NCI-H128 (cell line): ENCODE measurements at regions not wholly inside any gene's neighbourhood (a gene's known extent, or its start where the extent isn't known, plus 50 kb on each side); places are given as distances from the start of the nearest gene placed in this dataset.

ENCODE experiments used
- DNase-seq: peaks from one replicate; lab custom pipeline; 2025; ENCODE audit not compliant: unreplicated experiment; lab: John Stamatoyannopoulos, UW

DNA sequence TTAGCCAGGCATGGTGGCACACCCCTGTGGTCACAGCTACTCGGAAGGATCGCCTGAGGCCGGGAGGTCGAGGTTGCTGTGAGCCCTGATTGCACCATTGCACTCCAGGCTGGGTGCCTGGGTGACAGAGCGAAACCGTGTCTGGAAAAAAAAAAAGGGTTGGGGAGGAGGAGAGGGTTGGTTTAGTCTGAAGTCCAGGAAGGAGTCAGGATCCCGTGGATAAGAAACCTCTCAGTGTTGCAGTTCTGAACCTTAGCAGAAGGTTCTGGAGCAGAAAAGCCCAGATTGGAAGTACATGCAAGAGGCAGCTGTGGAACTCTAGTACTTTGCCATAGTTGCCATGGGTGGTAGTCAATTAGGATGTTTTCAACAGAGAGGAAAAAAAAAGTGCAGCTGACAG, 125.2 kb upstream of the CPEB4 start:
- no peak for DNase-seq

DNA sequence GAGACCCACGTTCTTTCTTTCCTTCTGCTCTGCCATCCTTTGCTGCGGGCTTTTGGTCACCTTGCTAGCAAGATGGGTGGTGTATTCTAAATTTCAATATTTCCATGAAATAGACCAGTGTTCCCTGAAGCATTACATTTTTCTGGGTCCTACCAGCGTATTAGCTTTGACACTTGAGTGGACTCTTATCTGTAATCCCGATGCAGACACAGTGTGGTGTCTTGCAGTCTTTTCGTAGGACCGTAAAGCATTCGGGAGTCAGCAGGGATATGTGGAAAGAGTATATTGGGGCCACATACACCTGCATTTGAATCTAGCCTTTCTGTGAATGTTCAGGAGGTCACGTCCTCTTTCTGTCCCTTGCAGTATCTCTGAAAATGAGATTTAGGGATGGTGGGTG, 124.7 kb upstream of the CPEB4 start:
- DNase-seq = no peak

DNA sequence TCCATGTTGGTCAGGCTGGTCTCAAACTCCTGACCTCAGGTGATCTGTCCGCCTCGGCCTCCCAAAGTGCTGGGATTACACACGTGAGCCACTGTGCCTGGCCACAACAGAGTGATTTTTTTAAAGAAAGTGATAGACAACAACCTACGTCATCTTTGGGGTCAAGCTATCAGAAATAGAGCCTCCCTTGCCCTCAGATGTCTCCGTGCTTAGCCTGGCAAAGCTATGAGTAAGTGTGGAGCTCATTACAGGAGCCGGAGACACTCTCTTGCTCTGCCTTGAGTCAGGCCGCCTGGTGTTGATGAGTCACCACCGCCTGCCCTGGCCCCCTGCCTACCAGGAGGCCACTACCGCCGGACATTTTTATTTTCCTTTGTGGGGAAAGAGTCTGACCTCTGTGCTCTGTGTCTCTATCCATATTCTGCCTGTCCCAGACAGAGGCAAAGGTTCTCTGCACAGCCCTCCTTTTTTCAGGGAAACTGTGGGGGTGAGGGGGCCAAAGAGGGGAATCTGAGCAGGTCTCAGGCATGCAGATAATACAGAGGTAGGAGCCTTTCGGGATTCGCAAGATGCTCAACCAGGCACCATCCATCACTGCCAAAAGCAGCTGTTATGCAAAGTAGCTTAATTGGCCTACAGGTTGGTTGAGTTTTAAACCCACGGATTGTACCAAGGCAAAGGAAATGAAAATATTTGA, 123.7 kb upstream of the CPEB4 start:
- no peak for DNase-seq

DNA sequence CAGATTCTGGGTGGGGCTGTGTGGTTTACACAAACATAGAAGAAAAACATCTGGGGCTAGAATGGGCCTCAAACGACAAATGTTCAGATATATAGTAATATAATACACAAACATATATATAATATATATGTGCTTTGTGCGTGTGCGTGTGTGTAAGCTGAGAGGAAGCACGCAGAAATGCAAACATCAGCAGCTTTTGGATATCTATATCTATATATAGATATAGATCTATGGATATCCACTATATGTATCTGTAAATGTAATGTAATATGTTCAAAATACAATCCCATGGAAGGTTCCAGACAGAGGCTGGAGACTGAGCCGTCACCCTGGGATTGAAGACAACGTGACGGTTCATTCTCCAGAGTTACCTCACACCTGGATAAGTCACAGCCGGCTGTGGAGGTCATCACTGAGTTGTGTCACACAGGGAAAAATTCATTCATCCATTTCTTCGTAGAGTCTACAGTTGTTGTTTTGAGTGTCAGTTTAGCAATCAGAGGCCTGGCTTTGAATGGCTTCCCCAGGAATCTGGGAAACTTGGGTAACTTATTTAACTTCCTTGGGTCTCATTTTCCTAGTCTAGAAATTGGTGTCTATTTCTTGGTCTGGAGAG, 123.0 kb upstream of the CPEB4 start:
- no peak for DNase-seq

DNA sequence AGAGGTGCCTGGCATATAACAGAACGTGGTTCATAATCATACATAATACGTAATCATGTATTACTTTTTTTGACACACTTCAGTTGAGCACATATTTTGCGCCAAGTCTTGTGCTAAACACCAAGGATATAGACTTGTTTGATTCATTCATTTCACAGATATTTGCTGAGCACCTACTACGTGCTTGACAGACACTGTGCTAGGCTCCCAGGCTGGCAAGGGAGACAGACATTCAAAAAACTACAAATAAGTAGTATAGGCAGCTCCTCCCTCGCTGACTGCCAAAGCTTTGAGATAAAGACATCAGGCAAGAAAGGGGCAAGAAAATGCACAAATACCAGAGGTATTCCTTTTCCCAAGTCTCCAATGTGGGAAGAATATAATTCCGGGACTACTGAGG, 122.5 kb upstream of the CPEB4 start:
- no peak for DNase-seq

DNA sequence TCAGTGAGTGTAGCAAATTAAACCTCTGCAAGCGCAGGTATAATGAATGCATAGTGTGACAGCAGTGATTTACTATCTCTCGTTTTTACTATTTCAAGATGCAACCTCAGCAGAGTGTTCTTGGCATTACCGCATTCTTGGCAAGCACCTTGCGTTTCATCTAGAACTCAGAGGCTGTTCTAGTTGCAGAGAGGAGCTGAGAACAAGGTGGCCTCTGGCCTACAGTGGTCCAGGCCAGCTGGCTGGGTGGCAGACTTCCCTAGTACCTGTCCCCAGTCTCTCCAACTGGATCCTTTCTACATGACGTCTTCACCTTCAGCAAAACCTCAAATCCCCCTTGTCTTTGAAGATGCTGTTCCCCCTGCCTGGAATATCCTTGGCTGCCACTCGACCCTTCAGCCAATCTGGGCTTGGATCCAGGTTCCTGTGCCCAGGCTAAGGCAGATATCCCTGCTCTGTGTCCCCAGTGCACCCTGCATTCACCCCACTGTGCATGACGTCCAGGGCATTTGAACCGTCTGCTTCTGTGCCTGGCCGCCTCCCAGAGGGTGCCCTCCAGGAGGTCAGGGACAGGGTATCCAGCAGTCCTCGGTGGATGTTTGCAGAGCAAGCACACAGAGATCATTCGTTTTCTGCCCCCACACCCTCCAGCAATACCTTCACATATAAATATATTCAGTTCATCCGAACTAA, 120.4 kb upstream of the CPEB4 start:
- no peak for DNase-seq

DNA sequence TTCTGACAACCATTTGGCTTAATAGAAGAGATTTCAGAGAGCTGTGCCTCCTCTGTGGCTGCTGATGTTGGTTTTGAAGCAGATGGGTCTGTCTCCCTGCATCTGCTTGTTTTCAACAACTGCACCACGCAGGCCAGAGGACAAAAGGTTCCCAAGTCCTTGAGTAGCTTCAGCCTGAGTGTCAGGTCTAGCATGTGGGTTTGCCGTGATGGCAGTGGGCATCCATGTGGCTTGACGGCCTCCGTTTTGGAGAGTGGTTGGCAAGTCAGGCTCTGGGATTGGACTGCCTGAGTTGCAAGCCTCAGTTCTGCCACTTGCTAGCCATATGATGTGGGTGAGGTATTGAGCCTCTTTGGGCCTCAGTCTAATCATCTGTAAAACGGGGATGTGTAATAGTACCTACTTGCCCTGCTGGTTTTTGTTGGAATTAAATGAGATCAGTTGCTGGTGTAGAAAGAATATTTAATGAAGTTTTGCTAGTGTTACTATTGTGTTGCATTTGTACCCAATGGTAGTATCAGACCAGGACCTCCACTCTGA, 119.8 kb upstream of the CPEB4 start:
- DNase-seq = no peak

DNA sequence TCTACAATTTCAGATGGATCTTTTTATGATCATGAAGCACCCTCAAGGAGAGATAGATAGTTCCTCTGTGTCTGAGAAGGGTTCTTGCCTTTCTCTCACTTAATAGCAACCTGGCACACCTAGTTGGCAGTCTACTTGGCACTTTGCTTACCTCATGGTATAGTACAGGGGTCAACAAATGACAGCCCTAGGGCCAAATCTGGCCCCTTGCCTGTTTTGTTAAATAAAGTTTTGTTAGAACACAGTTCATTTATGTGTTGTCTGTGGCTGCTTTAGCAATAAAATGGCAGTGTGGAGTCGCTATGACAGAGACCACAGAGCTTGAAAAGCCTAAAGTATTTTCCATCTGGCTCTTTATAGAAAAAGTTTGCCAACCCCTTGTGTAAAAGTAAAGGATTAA, 119.3 kb upstream of the CPEB4 start:
- DNase-seq = no peak

DNA sequence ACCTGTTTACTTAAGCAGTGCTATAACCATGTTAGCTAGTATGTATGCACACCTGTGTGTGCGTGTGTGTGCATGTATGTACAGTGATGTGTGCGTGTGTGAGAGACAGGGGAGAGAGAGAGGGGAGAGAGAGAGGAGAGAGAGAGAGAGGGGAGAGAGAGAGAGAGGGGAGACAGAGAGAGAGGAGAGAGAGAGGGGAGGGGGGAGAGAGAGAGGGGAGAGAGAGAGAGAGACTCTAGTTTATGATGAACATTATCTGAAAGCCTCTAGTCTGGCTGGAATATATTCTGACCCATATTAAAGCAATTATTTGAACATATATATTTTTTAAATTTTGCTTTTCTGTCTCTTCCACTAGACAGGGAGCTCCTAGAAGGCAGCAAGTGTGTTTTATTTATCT, 117.5 kb upstream of the CPEB4 start:
- no peak for DNase-seq

DNA sequence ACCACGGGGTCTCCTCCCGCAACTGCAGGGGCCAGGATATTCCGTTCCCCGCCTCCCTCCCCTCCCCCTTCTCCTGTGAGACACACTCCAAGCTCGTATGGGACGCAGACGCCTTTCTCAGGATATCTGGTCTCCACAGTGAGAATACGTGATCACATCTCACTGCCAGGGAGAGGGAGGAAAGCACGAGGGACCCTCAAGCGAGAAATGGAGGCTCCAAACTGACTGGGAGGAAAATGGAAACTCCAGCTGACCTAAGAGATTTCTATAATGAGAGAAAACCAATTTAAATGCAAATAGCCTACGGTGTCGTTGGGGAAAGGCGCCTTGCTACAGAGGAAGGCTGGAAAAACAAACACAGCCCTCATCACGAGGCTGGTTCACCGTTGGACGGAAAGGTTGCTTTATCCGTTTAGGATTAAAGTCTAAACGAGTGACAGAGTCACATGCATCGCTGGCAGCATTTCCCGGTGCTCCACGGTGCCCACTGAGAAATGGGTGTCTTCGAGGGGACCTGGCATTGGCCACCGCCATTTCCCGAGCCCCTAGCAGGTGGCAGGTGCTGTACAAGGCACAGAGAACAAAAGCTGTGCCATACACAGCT, 116.9 kb upstream of the CPEB4 start:
- DNase-seq = no peak

DNA sequence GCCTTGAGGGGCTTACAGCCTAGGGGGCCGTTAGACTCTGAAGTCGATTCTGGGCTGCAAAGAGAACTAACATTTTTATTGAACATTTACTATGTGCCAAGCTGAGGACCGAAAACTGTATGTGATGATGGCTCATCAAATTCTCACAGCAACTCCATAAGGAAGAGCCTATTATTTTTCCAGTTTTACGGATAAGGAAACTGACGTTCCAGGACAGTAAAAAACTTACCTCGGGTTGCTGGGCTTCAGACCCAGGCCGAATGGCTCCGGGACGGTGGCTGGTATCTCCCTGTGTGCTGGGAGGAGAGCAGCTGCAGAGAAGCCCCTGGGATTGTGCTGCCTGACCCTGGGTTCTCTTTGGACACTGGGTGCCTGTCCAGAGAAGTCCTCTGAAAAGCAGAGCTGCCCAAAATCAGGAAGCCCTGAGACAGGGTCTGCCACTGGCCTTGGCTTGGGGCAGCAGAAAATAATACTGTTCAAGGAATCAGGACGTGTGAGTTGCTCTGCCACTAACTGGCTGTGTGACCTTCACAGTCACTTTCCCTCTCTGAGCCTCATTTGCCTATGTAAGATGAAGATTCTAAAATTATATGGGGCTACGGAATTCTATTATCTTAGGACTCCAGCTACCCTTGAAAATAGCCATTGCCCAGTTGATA, 116.3 kb upstream of the CPEB4 start:
- DNase-seq = no peak

DNA sequence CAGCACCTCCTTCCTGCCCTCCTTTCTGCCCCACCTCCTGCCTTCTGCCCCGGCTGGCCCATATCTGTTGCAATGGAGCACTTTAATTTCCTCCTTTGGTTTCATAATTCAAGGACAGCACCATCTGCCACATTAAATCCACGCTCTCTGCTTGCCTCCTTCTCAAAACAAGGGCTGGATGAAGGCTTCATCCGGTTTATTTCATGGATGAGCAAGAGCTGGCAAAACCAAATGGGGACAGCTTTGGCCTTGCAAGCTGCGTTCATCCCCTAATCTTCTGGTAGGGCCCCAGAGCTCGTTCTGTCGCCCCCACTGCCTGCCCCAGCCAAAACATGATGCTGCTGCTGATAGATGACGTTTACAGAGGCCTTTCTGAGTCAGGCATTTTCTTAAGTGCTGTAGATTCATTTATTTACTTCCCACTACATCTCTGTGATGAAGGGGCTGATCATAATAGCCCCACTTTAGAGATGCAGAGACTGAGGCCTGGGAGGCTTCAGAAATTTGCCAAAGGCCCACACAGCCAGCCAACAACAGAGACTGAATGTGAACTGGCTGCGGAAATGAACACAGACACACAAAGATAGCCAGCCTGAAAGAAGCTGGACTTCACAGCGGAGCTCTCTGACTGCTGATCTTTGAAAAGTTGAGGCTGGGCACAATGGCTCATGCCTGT, 115.6 kb upstream of the CPEB4 start:
- DNase-seq = no peak

DNA sequence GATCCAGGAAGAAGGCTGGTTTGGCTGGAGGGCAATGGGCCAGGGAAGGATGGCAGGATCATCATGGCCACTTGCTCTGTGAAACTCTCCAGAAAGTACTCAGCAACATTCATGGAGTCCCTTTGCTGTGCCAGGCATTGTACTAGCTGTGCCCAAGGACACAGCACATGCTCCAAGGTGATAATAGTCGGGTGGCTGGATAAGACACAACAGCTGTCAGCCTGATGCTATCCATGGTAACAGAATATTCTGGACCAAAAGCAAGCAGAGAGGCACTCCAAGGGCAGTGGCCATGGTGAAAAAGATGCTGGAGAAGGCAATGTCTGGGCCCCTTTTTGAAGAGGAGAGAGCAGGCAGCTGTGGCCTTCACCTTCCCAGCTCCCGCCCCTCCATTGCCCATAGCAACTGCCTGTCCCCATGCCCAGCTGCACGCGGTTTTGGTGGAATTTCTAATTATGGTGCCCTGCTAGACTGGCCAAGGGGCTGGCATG, 113.8 kb upstream of the CPEB4 start:
- no peak for DNase-seq

DNA sequence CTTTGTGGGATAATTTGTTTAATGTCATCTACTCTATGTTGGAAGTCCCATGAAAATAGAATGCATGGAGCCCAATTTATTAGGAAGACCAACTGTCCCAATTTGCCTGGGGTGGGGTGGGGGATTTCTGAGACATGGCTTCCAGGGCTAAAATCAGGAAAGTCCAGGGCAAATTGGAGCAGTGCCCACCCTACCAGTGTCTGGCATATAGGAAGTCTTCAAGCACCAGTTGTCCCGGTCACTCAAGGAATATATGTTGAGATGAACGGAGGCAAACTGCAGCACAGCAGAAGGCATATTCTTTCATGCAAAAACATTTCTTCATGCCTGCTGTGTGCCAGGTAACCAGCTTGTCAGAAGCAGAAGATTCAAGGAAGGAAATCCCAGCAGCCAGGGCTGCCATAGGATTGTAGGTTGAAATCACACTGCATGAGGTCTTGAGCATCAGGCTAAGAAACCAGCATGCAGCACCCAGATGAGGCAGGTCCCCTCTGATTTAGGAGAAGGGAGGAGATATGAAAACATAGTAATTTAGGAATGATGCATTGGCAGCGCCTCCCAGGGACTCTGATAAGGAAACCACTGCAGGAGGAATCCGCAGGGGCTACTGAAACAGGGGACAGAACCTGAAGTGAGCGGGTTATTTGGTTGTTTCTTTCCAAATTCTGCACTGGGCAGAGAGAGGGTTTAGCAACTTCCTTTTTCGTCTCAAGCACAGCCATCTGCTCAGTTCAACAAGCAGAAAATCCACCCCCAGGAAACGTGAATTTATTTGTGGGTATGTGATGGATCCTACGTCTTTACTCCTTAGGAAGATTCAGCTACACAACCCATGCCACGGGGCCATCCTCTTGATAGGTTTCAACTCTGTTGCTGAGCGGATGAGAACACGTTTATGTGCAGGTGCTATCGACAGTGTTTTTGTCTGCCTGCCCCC, 112.6 kb upstream of the CPEB4 start:
- DNase-seq = no peak

DNA sequence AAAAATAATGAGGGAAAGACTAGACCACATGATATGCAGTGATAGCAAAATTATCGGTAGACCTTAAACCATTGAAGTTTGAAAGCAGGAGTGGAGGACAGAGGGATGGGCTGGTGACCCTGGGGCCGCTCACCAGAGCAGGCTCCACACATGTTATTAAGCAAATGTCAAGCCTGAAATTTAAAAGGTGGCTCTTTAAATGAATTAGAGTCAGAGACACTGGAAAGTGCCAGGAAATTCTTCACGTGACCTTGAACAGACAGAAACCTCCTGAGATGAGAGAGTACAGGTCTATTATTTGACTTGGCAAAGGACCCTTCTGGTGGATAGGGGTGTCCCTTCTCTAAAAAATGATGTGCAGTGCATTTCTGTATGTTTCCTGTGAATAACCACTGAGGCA, 111.0 kb upstream of the CPEB4 start:
- DNase-seq = no peak

DNA sequence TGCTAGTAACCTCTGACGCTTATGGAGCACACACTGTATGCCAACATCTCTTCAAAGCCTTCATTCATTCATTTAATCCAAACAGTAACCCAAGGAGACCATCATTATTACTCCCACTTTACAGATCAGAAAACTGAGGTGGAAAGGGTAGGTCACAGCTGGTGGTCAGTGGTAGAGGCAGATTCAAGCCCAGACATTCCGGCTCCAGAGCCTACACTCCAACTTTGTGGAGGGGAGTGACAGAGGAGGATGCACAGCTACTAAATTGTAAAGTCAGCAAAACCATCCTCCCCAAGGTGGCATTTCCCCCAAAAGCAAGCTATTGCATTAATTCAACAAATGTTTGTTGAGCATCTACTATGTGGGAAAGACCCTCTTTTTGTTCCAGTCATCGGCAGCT, 110.5 kb upstream of the CPEB4 start:
- no peak for DNase-seq

DNA sequence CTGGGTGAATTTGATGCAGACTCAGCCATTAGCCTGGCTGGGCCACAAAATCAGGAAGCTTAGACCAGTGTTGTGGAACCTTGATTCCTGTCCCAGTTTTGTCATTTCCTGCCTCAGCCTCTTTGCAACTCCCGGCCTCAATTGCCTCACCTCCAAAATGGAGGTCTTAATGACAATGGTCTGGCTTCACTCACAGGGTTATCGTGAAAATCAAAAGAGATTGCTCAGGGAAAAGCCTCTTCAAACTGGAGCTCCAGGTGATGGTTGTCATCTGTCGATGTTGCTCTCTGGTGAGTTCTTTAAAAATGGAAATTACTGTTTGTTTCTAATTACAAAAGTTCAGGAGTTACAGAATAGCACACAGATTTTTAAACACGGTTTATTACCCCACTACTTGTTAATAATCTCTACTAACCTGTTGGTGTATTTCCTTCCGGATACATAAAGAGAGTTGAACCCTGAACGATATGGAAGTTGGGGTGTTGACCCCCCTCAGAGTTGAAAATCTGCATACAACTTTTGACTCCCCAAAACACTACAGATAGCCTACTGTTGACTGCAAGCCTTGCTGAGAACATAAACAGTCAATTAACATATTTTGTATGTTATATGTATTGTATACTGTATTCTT, 109.9 kb upstream of the CPEB4 start:
- no peak for DNase-seq

DNA sequence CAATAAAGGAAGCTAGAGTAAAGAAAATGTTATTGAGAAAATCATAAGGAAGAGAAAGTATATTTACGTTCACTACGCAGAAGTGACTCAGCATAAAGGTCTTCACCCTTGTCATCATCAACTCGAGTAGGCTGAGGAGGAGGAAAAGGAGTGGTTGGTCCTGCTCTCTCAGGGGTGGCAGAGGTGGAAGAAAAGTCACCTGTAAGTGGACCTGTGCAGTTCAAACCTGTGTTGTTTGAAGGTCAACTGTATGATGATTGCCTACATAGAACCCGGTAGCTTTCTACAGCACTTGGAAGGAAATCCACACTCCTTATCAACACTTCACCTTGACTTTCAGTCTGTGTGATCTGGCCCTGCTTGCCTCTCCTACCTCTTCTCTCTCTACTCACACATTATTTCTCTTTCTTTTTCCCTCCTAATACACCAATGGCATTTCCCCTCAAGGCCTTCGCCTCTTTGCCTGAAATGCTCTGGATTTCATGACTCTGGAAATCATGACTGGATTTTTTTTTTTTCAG, 109.3 kb upstream of the CPEB4 start:
- DNase-seq = no peak
